ENCODE measurements at regions not wholly inside any gene's neighbourhood (a gene's known extent, or its start where the extent isn't known, plus 50 kb on each side); places are given as distances from the start of the nearest gene placed in this dataset.

- TF ChIP-seq SPI1 (IDR thresholded peaks at IDR 0.05; ENCODE audit: borderline replicate concordance, insufficient read depth, low read depth, low read length): no peak
Observed at GRCh38 chr7:101691822-101692384, 62.8 kb upstream of the MYL10 start (continued).

- Histone ChIP-seq H3K4me1 (ENCODE audit: control insufficient read depth, insufficient read depth, low read length) (0 out of 2 replicates have a peak, but pooled peaks cover 1% of the 10 kb centered on the region), H3K36me3 (ENCODE audit: control insufficient read depth in 2 of 2, insufficient read depth in 2 of 2, low read length in 1 of 2) (no peaks in the 10 kb centered on the region), H4K20me1 (ENCODE audit: control insufficient read depth, insufficient read depth) (no peaks in the 10 kb centered on the region), H3K27ac (ENCODE audit: control insufficient read depth, insufficient read depth) (no peak overlapping the region), H3K4me3 (no peak overlapping the region), H3K79me2 (ENCODE audit: control insufficient read depth, insufficient read depth, low read length) (no peaks in the 10 kb centered on the region), H3K9ac (ENCODE audit: control insufficient read depth, insufficient read depth, low read length) (no peak overlapping the region), H3K9me3 (replicated peaks; ENCODE audit: control insufficient read depth, insufficient read depth, low read length) (no peaks in the 10 kb centered on the region), H2AFZ (ENCODE audit: control insufficient read depth, low read depth, low read length) (no peak overlapping the region), H3K27me3 (replicated peaks in 1 of 2; ENCODE audit: control insufficient read depth in 2 of 2, insufficient read depth in 2 of 2, low read length in 1 of 2) (no peaks in the 10 kb centered on the region; a peak in 1 of 4 replicates), H3K4me2 (ENCODE audit: control insufficient read depth, insufficient read depth) (no peak overlapping the region)
- BruUV-seq (replicated peaks): no TSS peak
- in situ Hi-C loops (cut with MboI): loop anchor here (5.0 kb wide), 1 partner anchor 119 kb away; no protein-coding TSS in a partner anchor
- no peak for ATAC-seq
- intact Hi-C loops (cut with micrococcal nuclease; ENCODE audit: unreplicated experiment): no loop called here
- SMC1A ChIA-PET (ENCODE audit: uncharacterized antibody, unreplicated experiment): interaction anchor here (0.8 to 0.9 kb wide), 2 partner anchors 116 to 692 kb away, joined by 3 read pairs; no protein-coding TSS in a partner anchor
- TF ChIP-seq E2F8 (IDR thresholded peaks at IDR 0.05; ENCODE audit: low read depth, partially characterized antibody) (no peak), NR2F1 (conservative IDR thresholded peaks at IDR 0.05) (no peak), BRCA1 (IDR thresholded peaks at IDR 0.05; ENCODE audit: low read depth, low read length) (no peak), PBX3 (IDR thresholded peaks at IDR 0.05; ENCODE audit: insufficient replicate concordance, low read depth, low read length) (no peak), RAD21 (IDR thresholded peaks at IDR 0.05; ENCODE audit: insufficient read depth, low read depth, low read length) (no peak), IKZF2 (IDR thresholded peaks at IDR 0.05) (no peak), FOXK2 (IDR thresholded peaks at IDR 0.05) (no peak), ZNF384 (IDR thresholded peaks at IDR 0.05; ENCODE audit: borderline replicate concordance, low read depth, low read length) (no peak)
- 48% methylated on average over 14 of the region's 14 CpGs for WGBS (ENCODE audit: insufficient coverage, insufficient replicate concordance, low lambda C conversion rate, missing lambda C conversion rate)
- no peak for FAIRE-seq
- no peak for DNase-seq (ENCODE audit: low read depth, low spot score)
- CTCF ChIA-PET: interaction anchor here (0.6 to 1.3 kb wide), 4 partner anchors 12 to 125 kb away, joined by 3 to 5 read pairs (median 4); no protein-coding TSS in a partner anchor
- RAD21 ChIA-PET (ENCODE audit: unreplicated experiment): interaction anchor here (2.7 kb wide), 1 partner anchor 50 kb away, joined by 9 read pairs; no protein-coding TSS in a partner anchor
- POLR2A ChIA-PET: interaction anchor here (0.7 kb wide), 1 partner anchor 81 kb away, joined by 3 read pairs; no protein-coding TSS in a partner anchor
Observed at GRCh38 chr7:101693498-101694091, 64.5 kb upstream of the MYL10 start.
